GM12878 (cell line): ENCODE measurements at regions not wholly inside any gene's neighbourhood (a gene's known extent, or its start where the extent isn't known, plus 50 kb on each side); places are given as distances from the start of the nearest gene placed in this dataset.

Experiments used
- ATAC-seq: fragments of 200-7000 bp; cut with Tn5 transposase; 3 replicates; pipeline ENCODE4 v1.9.1; 2020; ENCODE audit warnings: mild to moderate bottlenecking, moderate library complexity
- BruUV-seq: library from RNA; stranded (reverse); fragments of 400-500 nt; replicated peaks from 2 replicates; lab custom pipeline; 2021; lab: Mats Ljungman, UMichigan
- CTCF ChIA-PET: fragments of 300-600 bp; sonication (Branson Sonifier 250); formaldehyde crosslinking; extraction: SDS; loops from one replicate; lab custom pipeline; 2021; ENCODE audit warnings: inconsistent platforms; lab: Yijun Ruan, JAX
- POLR2A ChIA-PET: fragments of 350-600 bp; formaldehyde crosslinking; extraction: SDS; loops from one replicate; lab custom pipeline; 2021; ENCODE audit warnings: inconsistent platforms; lab: Charles Lee
- RAD21 ChIA-PET: fragments of 300-600 bp; sonication (Branson Sonifier 250); formaldehyde crosslinking; loops from one replicate; lab custom pipeline; 2023; ENCODE audit warnings: antibody characterized with exemption; ENCODE audit not compliant: unreplicated experiment; lab: Charles Lee
- SMC1A ChIA-PET: fragments of 300-600 bp; sonication (Branson Sonifier 250); formaldehyde crosslinking; loops from one replicate; lab custom pipeline; 2023; ENCODE audit not compliant: unreplicated experiment, uncharacterized antibody; lab: Charles Lee
- DNase-seq: peaks from one replicate; pipeline ENCODE4 v3.0.0-alpha.2; 2011; ENCODE audit warnings: low read depth, low spot score
- FAIRE-seq: peaks from 3 replicates; lab custom pipeline; 2011; peaks lifted over from hg19 to GRCh38; lab: Jason Lieb, UNC
- H2AFZ ChIP-seq: 2 replicates; pipeline ENCODE4 v1.6.0; 2011; ENCODE audit warnings: low read depth, low read length, control low read depth; ENCODE audit not compliant: control insufficient read depth
- H3K27ac ChIP-seq: 2 replicates; pipeline ENCODE4 v1.5.1; 2011; ENCODE audit warnings: control low read depth; ENCODE audit not compliant: control insufficient read depth, insufficient read depth
- H3K27me3 ChIP-seq, 2 experiments: replicated peaks in 1 of 2; 2 replicates each; pipeline versions ENCODE4 v1.6.0 to v1.6.1; 2011; ENCODE audit warnings: low read length in 1 of 2; ENCODE audit not compliant: control insufficient read depth in 2 of 2, insufficient read depth in 2 of 2
- H3K36me3 ChIP-seq, 2 experiments: 2 replicates each; pipeline ENCODE4 v1.5.1; 2011; ENCODE audit warnings: low read length in 1 of 2; ENCODE audit not compliant: control insufficient read depth in 2 of 2, insufficient read depth in 2 of 2
- H3K4me1 ChIP-seq: 2 replicates; pipeline ENCODE4 v1.6.1; 2011; ENCODE audit warnings: mild to moderate bottlenecking, low read length, moderate library complexity, mixed read lengths; ENCODE audit not compliant: control insufficient read depth, insufficient read depth
- H3K4me2 ChIP-seq: 2 replicates; pipeline ENCODE4 v1.6.0; 2011; ENCODE audit warnings: control low read depth; ENCODE audit not compliant: control insufficient read depth, insufficient read depth
- H3K4me3 ChIP-seq: fragments of 200-600 bp; sonication (generic); 2 replicates; pipeline ENCODE4 v1.5.1; 2016
- H3K79me2 ChIP-seq: 2 replicates; pipeline ENCODE4 v1.6.0; 2011; ENCODE audit warnings: low read length; ENCODE audit not compliant: control insufficient read depth, insufficient read depth
- H3K9ac ChIP-seq: 2 replicates; pipeline ENCODE4 v1.8.0; 2011; ENCODE audit warnings: low read length, control low read depth, mixed read lengths; ENCODE audit not compliant: control insufficient read depth, insufficient read depth
- H3K9me3 ChIP-seq: replicated peaks from 3 replicates; pipeline ENCODE4 v1.5.1; 2011; ENCODE audit warnings: mild to moderate bottlenecking, low read length; ENCODE audit not compliant: control insufficient read depth, insufficient read depth
- H4K20me1 ChIP-seq: 2 replicates; pipeline ENCODE4 v1.6.0; 2011; ENCODE audit not compliant: control insufficient read depth, insufficient read depth
- FOS ChIP-seq: IDR thresholded peaks from 3 replicates; pipeline ENCODE4 v1.6.1; 2011; ENCODE audit warnings: borderline replicate concordance; ENCODE audit not compliant: insufficient read length; ENCODE audit errors: extremely low read depth
- MAX ChIP-seq: IDR thresholded peaks from 2 replicates; pipeline ENCODE4 v1.6.1; 2012; ENCODE audit warnings: low read depth, low read length, improper control_type of control experiment
- MXI1 ChIP-seq: fragments of 150-350 bp; IDR thresholded peaks from 2 replicates; pipeline ENCODE4 v1.6.1; 2011; ENCODE audit warnings: low read depth, mild to moderate bottlenecking, inconsistent platforms, low read length, improper control_type of control experiment
- SIN3A ChIP-seq: IDR thresholded peaks from 2 replicates; pipeline ENCODE4 v1.6.1; 2012; ENCODE audit warnings: low read depth, low read length, improper control_type of control experiment
- SMARCA5 ChIP-seq: fragments of 450-650 bp; IDR thresholded peaks from 2 replicates; pipeline ENCODE4 v1.6.1; 2017; ENCODE audit warnings: mild to moderate bottlenecking
- SREBF2 ChIP-seq: IDR thresholded peaks from 2 replicates; pipeline ENCODE4 v1.6.1; 2012; ENCODE audit warnings: mild to moderate bottlenecking, low read length
- SRF ChIP-seq, 2 experiments: IDR thresholded peaks; 2 replicates each; pipeline ENCODE4 v1.6.1; 2011; ENCODE audit warnings: low read depth in 2 of 2, low read length in 2 of 2, mild to moderate bottlenecking in 1 of 2, moderate library complexity in 1 of 2
- YBX1 ChIP-seq: fragments of 450-650 bp; IDR thresholded peaks from 2 replicates; pipeline ENCODE4 v1.6.1; 2016; ENCODE audit warnings: antibody characterized with exemption
- ZNF622 ChIP-seq: fragments of 450-650 bp; IDR thresholded peaks from 2 replicates; pipeline ENCODE4 v1.6.1; 2017; ENCODE audit warnings: mild to moderate bottlenecking, inconsistent platforms
- WGBS: methylation state at CpG from one replicate; pipeline ENCODE4 v1.1.6; 2016; ENCODE audit warnings: low lambda C conversion rate; ENCODE audit not compliant: insufficient replicate concordance, insufficient coverage; ENCODE audit errors: missing lambda C conversion rate; 5-methylcytosine and 5-hydroxymethylcytosine counted together
- in situ Hi-C: fragments of 300-500 bp; cut with MboI; formaldehyde crosslinking; loops from 9 replicates; pipeline ENCODE4 v1.14.3; 2018; ENCODE audit warnings: mixed read lengths
- intact Hi-C: fragments of 100-400 bp; cut with micrococcal nuclease; formaldehyde crosslinking; loops from one replicate; pipeline ENCODE4 v1.14.2; 2022; ENCODE audit not compliant: unreplicated experiment
- TF ChIP-seq, protein P1 (sequence below): IDR thresholded peaks from 2 replicates; pipeline ENCODE4 v1.6.1; 2011; ENCODE audit warnings: borderline replicate concordance, low read depth, mild to moderate bottlenecking, moderate library complexity, low read length; ENCODE audit not compliant: insufficient read depth, poor library complexity, severe bottlenecking
- TF ChIP-seq, protein P2 (sequence below): fragments of 150-350 bp; IDR thresholded peaks from 2 replicates; pipeline ENCODE4 v1.6.1; 2016; ENCODE audit warnings: low read depth, low read length

GRCh38 chr22:45104313-45104712 is 59.4 kb upstream of the NUP50 start:
- WGBS, result 85% methylated on average over 10 of the region's 10 CpGs
- no peak overlapping the region for H2AFZ ChIP-seq
- no peaks in the 10 kb centered on the region for H3K36me3 ChIP-seq
- POLR2A ChIA-PET, result interaction anchor here (0.6 kb wide), 1 partner anchor 176 kb away, joined by 3 read pairs; no protein-coding TSS in a partner anchor
- no peaks in the 10 kb centered on the region for H3K9me3 ChIP-seq
- TF ChIP-seq, protein P1, sequence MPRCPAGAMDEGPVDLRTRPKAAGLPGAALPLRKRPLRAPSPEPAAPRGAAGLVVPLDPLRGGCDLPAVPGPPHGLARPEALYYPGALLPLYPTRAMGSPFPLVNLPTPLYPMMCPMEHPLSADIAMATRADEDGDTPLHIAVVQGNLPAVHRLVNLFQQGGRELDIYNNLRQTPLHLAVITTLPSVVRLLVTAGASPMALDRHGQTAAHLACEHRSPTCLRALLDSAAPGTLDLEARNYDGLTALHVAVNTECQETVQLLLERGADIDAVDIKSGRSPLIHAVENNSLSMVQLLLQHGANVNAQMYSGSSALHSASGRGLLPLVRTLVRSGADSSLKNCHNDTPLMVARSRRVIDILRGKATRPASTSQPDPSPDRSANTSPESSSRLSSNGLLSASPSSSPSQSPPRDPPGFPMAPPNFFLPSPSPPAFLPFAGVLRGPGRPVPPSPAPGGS, result peak; percentile 52
- no peak for TF ChIP-seq SRF (IDR thresholded peaks at IDR 0.05; ENCODE audit: low read depth in 2 of 2, low read length in 2 of 2)
- TF ChIP-seq, all 136 proteins: peak for 1
- in situ Hi-C loops, result no loop called here
- CTCF ChIA-PET, result no interaction called here
- RAD21 ChIA-PET, result no interaction called here
- H3K4me2 ChIP-seq, result no peak overlapping the region
- BruUV-seq, result no TSS peak
- intact Hi-C loops, result no loop called here
- no peaks in the 10 kb centered on the region for H4K20me1 ChIP-seq
- DNase-seq (no peak), ATAC-seq (no peak), FAIRE-seq (no peak)
- H3K4me1 ChIP-seq, result no peaks in the 10 kb centered on the region
- no peak overlapping the region for H3K4me3 ChIP-seq
- H3K27me3 ChIP-seq, result no peaks in the 10 kb centered on the region
- no peak overlapping the region for H3K27ac ChIP-seq
- H3K9ac ChIP-seq, result no peak overlapping the region
- SMC1A ChIA-PET, result no interaction called here
- no peaks in the 10 kb centered on the region for H3K79me2 ChIP-seq

GRCh38 chr22:45105281-45105702 is 58.4 kb upstream of the NUP50 start:
- H3K79me2 ChIP-seq, result no peaks in the 10 kb centered on the region
- H4K20me1 ChIP-seq, result no peaks in the 10 kb centered on the region
- in situ Hi-C loops (no loop called here), intact Hi-C loops (no loop called here)
- no peak for DNase-seq
- H2AFZ ChIP-seq, result no peak overlapping the region
- RAD21 ChIA-PET, result no interaction called here
- POLR2A ChIA-PET, result no interaction called here
- no peak overlapping the region for H3K4me3 ChIP-seq
- CTCF ChIA-PET, result no interaction called here
- H3K36me3 ChIP-seq, result no peaks in the 10 kb centered on the region
- no peaks in the 10 kb centered on the region for H3K27me3 ChIP-seq
- ATAC-seq, result no peak
- SMC1A ChIA-PET, result no interaction called here
- no peaks in the 10 kb centered on the region for H3K4me1 ChIP-seq
- H3K4me2 ChIP-seq, result no peak overlapping the region
- no TSS peak for BruUV-seq
- 35% methylated on average over 10 of the region's 10 CpGs for WGBS
- no peak overlapping the region for H3K9ac ChIP-seq
- TF ChIP-seq ZNF622, result no peak
- TF ChIP-seq SRF (IDR thresholded peaks at IDR 0.05; ENCODE audit: low read depth in 2 of 2, low read length in 2 of 2), result no peak
- TF ChIP-seq, protein P2, sequence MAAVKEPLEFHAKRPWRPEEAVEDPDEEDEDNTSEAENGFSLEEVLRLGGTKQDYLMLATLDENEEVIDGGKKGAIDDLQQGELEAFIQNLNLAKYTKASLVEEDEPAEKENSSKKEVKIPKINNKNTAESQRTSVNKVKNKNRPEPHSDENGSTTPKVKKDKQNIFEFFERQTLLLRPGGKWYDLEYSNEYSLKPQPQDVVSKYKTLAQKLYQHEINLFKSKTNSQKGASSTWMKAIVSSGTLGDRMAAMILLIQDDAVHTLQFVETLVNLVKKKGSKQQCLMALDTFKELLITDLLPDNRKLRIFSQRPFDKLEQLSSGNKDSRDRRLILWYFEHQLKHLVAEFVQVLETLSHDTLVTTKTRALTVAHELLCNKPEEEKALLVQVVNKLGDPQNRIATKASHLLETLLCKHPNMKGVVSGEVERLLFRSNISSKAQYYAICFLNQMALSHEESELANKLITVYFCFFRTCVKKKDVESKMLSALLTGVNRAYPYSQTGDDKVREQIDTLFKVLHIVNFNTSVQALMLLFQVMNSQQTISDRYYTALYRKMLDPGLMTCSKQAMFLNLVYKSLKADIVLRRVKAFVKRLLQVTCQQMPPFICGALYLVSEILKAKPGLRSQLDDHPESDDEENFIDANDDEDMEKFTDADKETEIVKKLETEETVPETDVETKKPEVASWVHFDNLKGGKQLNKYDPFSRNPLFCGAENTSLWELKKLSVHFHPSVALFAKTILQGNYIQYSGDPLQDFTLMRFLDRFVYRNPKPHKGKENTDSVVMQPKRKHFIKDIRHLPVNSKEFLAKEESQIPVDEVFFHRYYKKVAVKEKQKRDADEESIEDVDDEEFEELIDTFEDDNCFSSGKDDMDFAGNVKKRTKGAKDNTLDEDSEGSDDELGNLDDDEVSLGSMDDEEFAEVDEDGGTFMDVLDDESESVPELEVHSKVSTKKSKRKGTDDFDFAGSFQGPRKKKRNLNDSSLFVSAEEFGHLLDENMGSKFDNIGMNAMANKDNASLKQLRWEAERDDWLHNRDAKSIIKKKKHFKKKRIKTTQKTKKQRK, result no peak
- no peak for TF ChIP-seq MAX
- no peak for TF ChIP-seq SIN3A
- no peak for TF ChIP-seq SREBF2
- no peak for TF ChIP-seq FOS
- no peak for TF ChIP-seq MXI1
- no peak for TF ChIP-seq YBX1
- no peak for TF ChIP-seq SMARCA5
- FAIRE-seq, result no peak
- no peak overlapping the region for H3K27ac ChIP-seq
- H3K9me3 ChIP-seq, result no peaks in the 10 kb centered on the region
